ENCODE measurements at regions not wholly inside any gene's neighbourhood (a gene's known extent, or its start where the extent isn't known, plus 50 kb on each side); places are given as distances from the start of the nearest gene placed in this dataset.

DNA sequence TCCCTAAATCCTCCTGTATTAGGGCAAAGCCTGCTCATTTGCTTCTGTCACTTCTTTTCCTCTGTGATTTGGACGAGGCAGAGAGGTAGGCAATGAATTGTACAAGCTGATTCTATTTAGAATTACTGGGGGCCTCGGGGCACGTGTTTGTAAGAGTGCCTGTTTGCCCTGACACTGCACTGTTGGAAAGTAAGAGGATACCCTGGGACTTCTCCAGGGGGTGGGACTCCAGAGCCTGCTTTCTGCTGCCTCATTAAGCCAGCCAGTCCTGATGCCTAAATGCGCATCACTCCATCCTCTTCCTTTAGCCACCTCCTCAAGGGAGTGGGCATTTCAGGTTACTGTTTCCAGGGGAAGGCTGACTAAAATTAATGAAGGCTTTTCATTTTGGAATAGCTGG lies 134.3 kb downstream of the TDRD15 start:
- no peak for TF ChIP-seq ZFX (IDR thresholded peaks at IDR 0.05)
- TF ChIP-seq, protein P1, sequence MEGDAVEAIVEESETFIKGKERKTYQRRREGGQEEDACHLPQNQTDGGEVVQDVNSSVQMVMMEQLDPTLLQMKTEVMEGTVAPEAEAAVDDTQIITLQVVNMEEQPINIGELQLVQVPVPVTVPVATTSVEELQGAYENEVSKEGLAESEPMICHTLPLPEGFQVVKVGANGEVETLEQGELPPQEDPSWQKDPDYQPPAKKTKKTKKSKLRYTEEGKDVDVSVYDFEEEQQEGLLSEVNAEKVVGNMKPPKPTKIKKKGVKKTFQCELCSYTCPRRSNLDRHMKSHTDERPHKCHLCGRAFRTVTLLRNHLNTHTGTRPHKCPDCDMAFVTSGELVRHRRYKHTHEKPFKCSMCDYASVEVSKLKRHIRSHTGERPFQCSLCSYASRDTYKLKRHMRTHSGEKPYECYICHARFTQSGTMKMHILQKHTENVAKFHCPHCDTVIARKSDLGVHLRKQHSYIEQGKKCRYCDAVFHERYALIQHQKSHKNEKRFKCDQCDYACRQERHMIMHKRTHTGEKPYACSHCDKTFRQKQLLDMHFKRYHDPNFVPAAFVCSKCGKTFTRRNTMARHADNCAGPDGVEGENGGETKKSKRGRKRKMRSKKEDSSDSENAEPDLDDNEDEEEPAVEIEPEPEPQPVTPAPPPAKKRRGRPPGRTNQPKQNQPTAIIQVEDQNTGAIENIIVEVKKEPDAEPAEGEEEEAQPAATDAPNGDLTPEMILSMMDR (conservative IDR thresholded peaks at IDR 0.05): no peak

All from C4-2B (cell line).